ENCODE measurements at regions not wholly inside any gene's neighbourhood (a gene's known extent, or its start where the extent isn't known, plus 50 kb on each side); places are given as distances from the start of the nearest gene placed in this dataset.

DNA sequence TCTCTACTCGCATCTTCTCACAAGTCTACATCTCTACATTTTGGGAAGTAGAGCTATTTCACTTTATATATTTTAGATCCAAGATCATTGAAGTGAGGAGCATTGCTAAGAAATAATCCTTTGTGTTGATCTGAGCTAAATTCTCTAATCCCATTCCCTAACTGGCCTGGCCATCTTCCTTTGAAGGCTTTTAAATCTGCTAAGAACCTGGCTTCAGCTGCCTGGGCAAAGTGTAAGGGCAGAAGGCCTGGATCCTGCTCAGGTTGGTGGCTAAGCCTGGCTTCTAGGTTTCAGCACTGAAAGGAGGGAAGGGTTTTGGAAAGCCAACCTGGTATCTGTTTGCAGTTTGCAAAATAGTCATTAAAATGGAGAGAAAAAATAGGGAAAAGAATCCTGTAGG, 167.6 kb downstream of the BRINP2 start:
- no peak for DNase-seq
- in situ Hi-C loops (cut with MboI; ENCODE audit: low pct_unique_long_range_greater_than_20kb, low sequenced_read_pairs), result no loop called here

DNA sequence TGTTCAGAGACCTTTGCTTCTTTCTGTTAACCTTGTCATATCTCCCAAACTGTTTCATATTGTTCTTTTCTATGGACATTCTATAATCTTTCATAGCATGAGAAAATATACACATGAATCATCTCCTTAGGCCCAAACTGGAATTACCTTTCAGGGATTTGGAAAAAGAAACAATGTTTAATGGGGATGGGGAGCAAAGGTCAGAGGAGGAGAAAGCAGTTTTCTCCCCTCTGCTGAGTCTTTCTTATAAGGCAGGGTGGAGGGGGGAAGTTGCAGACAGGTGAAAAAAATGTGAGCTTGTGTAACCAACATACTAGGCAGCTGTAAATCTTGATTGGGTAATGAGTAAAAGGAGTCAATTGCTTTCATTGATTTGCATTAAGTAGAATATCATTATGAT, 164.1 kb downstream of the BRINP2 start:
- no peak for DNase-seq

GRCh38 chr1:177333936-177334595, 163.3 kb downstream of the BRINP2 start:
- in situ Hi-C loops (cut with MboI; ENCODE audit: low pct_unique_long_range_greater_than_20kb, low sequenced_read_pairs), result no loop called here

More for the DNA sequence above, 164.1 kb downstream of the BRINP2 start:
- in situ Hi-C loops (cut with MboI; ENCODE audit: low pct_unique_long_range_greater_than_20kb, low sequenced_read_pairs), result no loop called here

More at GRCh38 chr1:177333936-177334595, 163.3 kb downstream of the BRINP2 start:
- no peak for DNase-seq

Measured in KBM-7 (cell line).